SK-N-SH (cell line): ENCODE measurements at regions not wholly inside any gene's neighbourhood (a gene's known extent, or its start where the extent isn't known, plus 50 kb on each side); places are given as distances from the start of the nearest gene placed in this dataset.

Experiments used
- CHD2 ChIP-seq: fragments of 150-350 bp; IDR thresholded peaks from 2 replicates; pipeline ENCODE4 v1.6.1; 2018; ENCODE audit warnings: low read length; ENCODE audit not compliant: partially characterized antibody
- GABPA ChIP-seq: IDR thresholded peaks from 2 replicates; pipeline ENCODE4 v1.4.0; 2012; ENCODE audit warnings: low read depth, mild to moderate bottlenecking
- JUND ChIP-seq: IDR thresholded peaks from 2 replicates; pipeline ENCODE4 v1.4.0; 2012
- NFIC ChIP-seq: IDR thresholded peaks from 2 replicates; pipeline ENCODE4 v1.4.0; 2012; ENCODE audit warnings: borderline replicate concordance
- POLR2AphosphoS5 ChIP-seq: IDR thresholded peaks from 2 replicates; pipeline ENCODE4 v1.6.1; 2012; ENCODE audit warnings: low read depth, low read length
- REST ChIP-seq: IDR thresholded peaks from 2 replicates; pipeline ENCODE4 v1.6.1; 2012; ENCODE audit warnings: mild to moderate bottlenecking, low read depth, low read length, moderate library complexity
- SIN3A ChIP-seq: IDR thresholded peaks from 2 replicates; pipeline ENCODE4 v1.6.1; 2012; ENCODE audit warnings: low read depth, mild to moderate bottlenecking, low read length, moderate library complexity, borderline replicate concordance
- SMC3 ChIP-seq: IDR thresholded peaks from 2 replicates; pipeline ENCODE4 v1.6.1; 2012; ENCODE audit warnings: low read depth, low read length, improper control_type of control experiment
- TAF1 ChIP-seq: IDR thresholded peaks from 2 replicates; pipeline ENCODE4 v1.6.1; 2012; ENCODE audit warnings: low read depth, mild to moderate bottlenecking, low read length, moderate library complexity, borderline replicate concordance
- TF ChIP-seq, protein P1 (sequence below): fragments of 200-600 bp; sonication (generic); IDR thresholded peaks from 2 replicates; pipeline ENCODE4 v1.6.1; 2017; ENCODE audit warnings: antibody characterized with exemption, mild to moderate bottlenecking, moderate library complexity
- TF ChIP-seq, protein P2 (sequence below): fragments of 150-350 bp; IDR thresholded peaks from 2 replicates; pipeline ENCODE4 v1.6.1; 2016; ENCODE audit warnings: mild to moderate bottlenecking, low read depth, low read length
- TF ChIP-seq, protein P3 (sequence below): IDR thresholded peaks from 2 replicates; pipeline ENCODE4 v1.4.0; 2012; ENCODE audit warnings: low read depth

- TF ChIP-seq, protein P1, sequence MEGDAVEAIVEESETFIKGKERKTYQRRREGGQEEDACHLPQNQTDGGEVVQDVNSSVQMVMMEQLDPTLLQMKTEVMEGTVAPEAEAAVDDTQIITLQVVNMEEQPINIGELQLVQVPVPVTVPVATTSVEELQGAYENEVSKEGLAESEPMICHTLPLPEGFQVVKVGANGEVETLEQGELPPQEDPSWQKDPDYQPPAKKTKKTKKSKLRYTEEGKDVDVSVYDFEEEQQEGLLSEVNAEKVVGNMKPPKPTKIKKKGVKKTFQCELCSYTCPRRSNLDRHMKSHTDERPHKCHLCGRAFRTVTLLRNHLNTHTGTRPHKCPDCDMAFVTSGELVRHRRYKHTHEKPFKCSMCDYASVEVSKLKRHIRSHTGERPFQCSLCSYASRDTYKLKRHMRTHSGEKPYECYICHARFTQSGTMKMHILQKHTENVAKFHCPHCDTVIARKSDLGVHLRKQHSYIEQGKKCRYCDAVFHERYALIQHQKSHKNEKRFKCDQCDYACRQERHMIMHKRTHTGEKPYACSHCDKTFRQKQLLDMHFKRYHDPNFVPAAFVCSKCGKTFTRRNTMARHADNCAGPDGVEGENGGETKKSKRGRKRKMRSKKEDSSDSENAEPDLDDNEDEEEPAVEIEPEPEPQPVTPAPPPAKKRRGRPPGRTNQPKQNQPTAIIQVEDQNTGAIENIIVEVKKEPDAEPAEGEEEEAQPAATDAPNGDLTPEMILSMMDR = no peak
- TF ChIP-seq REST (no peak), TAF1 (no peak), NFIC (no peak), CHD2 (no peak), SMC3 (no peak), POLR2AphosphoS5 (no peak), GABPA (no peak), JUND (no peak), SIN3A (no peak)
- TF ChIP-seq, protein P2, sequence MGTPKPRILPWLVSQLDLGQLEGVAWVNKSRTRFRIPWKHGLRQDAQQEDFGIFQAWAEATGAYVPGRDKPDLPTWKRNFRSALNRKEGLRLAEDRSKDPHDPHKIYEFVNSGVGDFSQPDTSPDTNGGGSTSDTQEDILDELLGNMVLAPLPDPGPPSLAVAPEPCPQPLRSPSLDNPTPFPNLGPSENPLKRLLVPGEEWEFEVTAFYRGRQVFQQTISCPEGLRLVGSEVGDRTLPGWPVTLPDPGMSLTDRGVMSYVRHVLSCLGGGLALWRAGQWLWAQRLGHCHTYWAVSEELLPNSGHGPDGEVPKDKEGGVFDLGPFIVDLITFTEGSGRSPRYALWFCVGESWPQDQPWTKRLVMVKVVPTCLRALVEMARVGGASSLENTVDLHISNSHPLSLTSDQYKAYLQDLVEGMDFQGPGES = no peak
- TF ChIP-seq, protein P3, sequence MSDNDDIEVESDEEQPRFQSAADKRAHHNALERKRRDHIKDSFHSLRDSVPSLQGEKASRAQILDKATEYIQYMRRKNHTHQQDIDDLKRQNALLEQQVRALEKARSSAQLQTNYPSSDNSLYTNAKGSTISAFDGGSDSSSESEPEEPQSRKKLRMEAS = no peak
Observed at GRCh38 chr2:113376913-113377445, 60.5 kb upstream of the ZNG1B start.
